AG10803 (cell line): ENCODE measurements at regions not wholly inside any gene's neighbourhood (a gene's known extent, or its start where the extent isn't known, plus 50 kb on each side); places are given as distances from the start of the nearest gene placed in this dataset.
"Not testable (repeated sequence)": the region's sequence is repeated elsewhere in the genome, so short reads cannot be mapped to it uniquely, and the experiment has no call there.

Source experiments
- DNase-seq: peaks from one replicate; pipeline ENCODE4 v3.0.0; 2010; ENCODE audit warnings: low read depth
- H3K4me3 ChIP-seq: 2 replicates; pipeline ENCODE4 v1.5.1; 2011; ENCODE audit warnings: mild to moderate bottlenecking, low read length, control low read depth
- TF ChIP-seq, protein P1 (sequence below): conservative IDR thresholded peaks from 2 replicates; pipeline ENCODE4 v1.5.1; 2011; ENCODE audit warnings: mild to moderate bottlenecking, low read length, control low read depth, inconsistent platforms

DNA sequence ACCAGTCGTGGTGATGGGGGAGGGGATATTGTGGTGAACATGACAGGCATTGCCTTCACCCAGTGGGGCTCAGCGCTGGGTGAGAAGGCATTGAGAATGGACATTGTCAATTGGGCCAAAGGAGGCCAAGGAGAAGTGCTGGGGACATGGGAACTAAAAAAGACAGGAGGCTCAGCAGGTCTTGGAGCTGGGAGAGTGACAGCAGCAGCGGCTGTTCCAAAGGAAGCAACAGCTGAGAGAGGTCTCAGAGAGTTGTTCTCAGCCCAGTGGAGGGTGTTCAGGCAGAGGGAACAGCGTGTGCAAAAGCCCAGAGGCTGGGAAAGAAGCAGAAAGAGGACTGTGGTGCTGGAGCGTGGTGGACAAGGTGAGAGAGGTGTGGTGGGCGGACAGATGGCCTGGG, 56.6 kb upstream of the ASNS start:
- DNase-seq, H3K4me3 ChIP-seq: not testable (repeated sequence)

DNA sequence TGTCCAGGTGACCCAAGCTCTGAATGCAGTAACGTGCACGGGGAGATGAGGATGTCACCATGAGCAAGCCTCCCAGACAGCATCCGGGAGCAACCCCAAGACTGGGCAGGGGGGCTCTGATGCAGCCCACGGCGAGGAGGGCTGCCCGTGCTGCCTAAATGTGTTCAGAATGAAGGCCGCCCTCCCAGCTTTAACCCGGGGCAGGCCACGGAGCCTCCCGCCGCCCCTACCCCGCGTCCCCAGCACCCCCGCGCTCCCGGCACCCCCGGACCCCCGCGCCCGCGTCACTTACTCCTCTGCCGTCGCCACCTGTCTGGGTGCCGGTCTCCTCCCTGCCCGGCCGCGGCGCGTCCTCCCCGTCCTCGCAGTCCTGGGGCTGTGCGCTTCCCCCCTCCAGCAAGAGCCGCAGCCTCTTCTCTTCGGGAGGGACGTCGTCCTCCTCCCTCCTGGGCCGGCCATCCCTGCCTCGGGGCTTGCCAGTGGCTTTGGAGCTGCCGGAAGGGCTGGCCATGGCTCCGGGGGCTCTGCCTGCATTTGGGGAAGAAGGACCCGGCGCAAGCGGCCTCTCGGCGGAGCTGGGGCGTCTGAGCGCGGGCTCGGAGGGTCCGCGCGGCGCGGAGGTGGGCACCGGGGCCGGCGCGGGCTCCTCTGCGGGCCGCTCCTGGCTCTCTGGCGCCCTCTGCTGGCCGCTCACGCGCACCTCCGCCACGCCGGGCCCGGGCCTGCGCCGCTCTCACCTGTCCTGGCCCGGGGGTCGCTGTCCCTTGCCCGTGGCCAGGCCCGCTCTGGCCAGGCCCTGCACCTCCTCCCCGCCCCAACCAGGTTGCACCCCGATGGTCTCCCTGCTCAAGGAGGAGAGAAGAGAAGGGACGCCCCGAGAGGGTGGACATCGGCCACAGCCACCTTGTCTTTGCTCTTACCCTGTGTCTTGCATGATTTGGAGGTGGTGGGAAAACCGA, 55.9 kb upstream of the ASNS start:
- H3K4me3 ChIP-seq, result peak overlapping the region; percentile 42
- DNase-seq, result peak; percentile 7
- TF ChIP-seq, protein P1, sequence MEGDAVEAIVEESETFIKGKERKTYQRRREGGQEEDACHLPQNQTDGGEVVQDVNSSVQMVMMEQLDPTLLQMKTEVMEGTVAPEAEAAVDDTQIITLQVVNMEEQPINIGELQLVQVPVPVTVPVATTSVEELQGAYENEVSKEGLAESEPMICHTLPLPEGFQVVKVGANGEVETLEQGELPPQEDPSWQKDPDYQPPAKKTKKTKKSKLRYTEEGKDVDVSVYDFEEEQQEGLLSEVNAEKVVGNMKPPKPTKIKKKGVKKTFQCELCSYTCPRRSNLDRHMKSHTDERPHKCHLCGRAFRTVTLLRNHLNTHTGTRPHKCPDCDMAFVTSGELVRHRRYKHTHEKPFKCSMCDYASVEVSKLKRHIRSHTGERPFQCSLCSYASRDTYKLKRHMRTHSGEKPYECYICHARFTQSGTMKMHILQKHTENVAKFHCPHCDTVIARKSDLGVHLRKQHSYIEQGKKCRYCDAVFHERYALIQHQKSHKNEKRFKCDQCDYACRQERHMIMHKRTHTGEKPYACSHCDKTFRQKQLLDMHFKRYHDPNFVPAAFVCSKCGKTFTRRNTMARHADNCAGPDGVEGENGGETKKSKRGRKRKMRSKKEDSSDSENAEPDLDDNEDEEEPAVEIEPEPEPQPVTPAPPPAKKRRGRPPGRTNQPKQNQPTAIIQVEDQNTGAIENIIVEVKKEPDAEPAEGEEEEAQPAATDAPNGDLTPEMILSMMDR, result peak; percentile 37
